ENCODE measurements at regions not wholly inside any gene's neighbourhood (a gene's known extent, or its start where the extent isn't known, plus 50 kb on each side); places are given as distances from the start of the nearest gene placed in this dataset.

GRCh38 chr2:212686285-212686895 lies 147.8 kb upstream of the ERBB4 start:
- peak; percentile 81 for DNase-seq

- no peak for DNase-seq
Observed at GRCh38 chr2:212683346-212684097, 144.9 kb upstream of the ERBB4 start.

- DNase-seq: no peak
Observed at GRCh38 chr2:212682937-212683336, 144.3 kb upstream of the ERBB4 start.

GRCh38 chr2:212677466-212677865 lies 138.9 kb upstream of the ERBB4 start:
- no peak for DNase-seq

DNA sequence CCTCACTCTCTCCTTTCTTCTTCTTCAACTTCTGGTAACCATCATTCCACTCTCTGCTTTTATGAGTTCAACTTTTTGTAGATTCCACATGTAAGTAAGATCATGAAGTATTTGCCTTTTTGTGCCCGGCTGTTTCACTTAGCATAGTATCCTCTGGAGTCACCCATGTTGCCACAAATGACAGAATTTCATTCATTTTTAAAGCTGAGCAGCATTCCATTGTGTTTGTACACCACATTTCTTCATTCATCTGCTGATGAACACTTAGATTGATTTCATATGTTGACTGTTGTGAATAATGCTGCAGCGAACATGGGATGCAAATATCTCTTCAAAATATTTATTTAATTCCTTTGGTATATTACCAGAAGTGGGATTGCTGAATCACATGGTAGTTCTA lies 133.6 kb upstream of the ERBB4 start:
- no peak for DNase-seq

GRCh38 chr2:212669761-212670160 lies 131.2 kb upstream of the ERBB4 start:
- no peak for DNase-seq

GRCh38 chr2:212667751-212668316 lies 129.2 kb upstream of the ERBB4 start:
- DNase-seq: no peak

- DNase-seq: no peak
Observed at GRCh38 chr2:212665948-212666347, 127.3 kb upstream of the ERBB4 start.

GRCh38 chr2:212659441-212659840 lies 120.8 kb upstream of the ERBB4 start:
- DNase-seq: no peak

DNA sequence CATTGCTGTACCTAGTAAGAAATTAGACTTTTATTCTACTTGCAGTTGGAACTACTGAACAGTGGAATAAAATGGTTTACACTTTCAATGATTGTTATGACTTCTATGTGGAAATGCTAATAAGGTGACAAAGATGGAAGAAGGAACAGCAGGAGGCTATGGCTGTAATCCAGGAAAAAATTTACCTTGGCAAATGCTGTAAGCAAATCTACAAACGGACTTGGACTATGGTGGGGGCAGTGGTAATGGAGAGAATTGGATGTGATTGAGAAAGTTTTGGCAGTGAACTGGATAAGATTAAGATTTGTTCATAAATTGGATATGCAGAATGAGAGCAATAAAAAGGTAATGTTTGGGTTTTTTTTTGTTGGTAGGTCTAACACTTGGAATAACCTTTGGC lies 111.0 kb upstream of the ERBB4 start:
- no peak for DNase-seq

DNA sequence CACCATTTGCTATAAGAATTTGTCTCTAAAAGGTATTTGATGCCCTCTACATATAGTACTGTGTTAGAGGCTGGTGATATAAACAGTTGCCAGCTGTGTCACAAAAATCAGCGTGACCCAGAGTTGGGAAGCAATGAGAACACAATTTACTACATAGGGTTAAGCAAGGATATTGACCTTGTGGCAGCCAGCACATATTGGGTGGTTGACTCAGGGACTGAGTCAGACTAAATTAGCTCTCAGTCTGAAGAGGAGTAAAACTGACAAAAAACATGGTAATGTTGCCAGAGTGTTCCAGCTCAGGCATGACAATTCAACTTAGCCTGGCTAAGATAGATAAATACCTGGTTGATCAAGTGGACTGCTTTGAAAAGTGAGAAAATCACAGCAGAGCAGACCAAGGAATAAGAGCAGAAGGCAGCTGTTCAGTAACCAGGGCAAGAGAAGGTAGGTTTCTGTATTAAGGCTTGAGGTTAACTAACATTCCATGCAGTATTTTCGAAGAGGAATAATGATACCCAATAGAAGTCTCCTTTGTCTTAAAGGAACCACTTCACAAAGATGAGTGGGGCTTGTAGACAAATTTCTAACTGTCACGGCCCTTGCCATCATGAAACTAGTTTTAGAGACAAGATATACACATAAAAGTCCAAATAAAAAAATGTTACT lies 108.2 kb upstream of the ERBB4 start:
- no peak for DNase-seq

DNA sequence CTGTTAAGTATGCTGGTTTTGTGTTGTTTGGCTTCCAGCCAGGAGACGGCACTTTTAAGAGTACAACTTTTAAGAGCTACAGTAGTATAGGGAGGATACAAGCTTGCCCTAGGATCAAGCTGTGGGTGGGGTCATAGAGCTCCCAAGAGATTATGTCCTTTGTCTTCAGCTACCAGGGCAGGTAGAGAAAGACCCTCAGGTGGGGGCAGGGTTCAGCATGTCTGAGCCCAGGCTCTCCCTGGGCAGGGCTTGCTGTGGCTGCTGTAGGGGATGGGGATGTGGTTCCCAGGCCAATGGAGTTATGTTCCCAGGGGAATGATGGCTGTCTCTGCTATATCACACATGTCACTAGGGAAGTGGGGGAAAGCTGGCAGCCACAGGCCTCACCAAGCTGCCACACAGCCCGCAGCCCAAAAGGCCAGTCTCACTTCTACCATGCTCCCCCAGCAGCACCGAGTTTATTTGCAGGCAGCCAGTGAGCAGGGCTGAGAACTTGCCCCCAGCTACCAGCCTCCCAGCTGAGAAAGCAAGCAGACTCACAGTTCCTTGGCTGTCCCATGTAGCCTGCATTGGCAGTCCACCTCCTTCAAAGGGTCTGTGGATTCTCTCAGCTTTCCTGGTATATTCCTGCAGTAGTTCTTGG lies 105.7 kb upstream of the ERBB4 start:
- DNase-seq: no peak

GRCh38 chr2:212640428-212640827 lies 101.8 kb upstream of the ERBB4 start:
- DNase-seq: no peak

DNA sequence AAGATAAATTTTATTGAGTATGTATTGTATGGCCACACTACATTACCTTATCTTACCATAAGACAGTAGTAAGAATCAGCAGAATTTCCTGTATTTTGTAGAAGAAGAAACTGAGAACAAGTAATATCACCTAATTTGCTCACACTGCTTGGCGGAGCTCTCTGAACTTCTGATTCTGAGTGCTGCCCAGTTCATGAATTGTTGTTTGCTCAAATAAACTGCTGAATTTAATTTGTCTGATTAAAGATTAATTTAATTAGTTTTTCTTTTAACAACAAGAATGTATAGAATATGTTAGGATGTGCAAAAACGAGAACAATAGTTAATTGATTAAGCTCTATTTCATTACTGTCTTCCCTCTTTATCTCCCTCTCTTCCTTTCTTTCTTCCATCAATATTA lies 100.1 kb upstream of the ERBB4 start:
- no peak for DNase-seq

DNA sequence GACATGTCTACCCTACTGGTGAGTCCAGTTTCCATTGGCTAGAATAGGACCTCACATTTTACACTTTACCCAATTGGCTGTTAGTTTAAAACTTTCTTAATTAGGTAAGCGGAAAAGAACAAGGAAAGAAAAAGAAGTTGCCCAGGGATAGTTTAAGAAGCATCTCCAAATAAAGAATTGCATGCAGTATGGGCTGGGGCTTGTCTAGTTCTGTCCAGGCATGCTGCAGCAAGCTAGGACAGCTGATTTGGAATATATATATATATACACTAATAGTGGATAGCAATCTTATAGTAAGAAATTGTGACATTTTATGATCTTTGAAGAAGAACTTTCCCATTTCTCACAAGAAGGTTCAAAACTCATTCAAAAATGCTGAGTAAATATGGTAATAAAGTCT lies 90.0 kb upstream of the ERBB4 start:
- DNase-seq: no peak

DNA sequence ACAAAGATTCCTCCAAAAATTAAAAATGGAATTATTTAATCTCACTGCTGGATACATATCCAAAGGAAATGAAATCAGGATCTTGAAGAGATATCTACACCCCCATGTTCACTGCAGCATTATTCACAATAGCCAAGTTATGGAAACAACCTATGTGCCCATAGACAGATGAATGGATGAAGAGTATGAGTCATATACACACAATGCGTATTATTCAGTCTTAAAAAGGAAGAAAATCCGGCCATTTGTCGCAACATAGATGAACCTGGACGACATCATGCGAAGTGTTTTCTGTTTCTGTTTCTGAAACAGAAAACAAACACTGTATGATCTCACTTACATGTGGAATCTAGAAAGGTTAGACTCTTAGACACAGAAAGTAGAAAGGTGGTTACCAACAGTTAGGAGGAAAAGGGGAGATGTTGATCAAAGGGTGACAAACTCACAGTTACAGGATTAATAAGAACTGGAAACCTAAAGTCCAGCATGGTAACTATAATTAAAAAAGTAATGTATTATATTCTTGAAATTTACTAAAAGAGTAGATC lies 87.8 kb upstream of the ERBB4 start:
- no peak for DNase-seq

DNA sequence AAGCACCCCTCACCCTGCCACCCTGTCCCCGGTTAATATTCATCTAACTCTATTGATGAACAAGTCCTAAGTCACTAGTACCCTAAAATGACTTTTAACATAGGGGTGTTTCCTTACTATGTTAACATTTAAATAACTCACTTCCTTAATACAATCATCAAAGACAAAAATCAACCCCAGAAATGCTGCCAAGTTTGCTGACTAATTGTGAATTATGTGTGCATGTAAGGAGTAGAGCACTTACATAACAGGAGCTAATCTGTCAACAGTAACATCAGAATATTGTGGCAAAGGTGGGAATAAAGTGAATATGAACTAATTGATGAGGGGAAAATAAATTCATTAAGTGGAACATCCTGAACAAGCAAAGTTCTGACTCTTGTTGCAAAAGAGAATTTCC lies 81.4 kb upstream of the ERBB4 start:
- no peak for DNase-seq

GRCh38 chr2:212618636-212619035 lies 80.0 kb upstream of the ERBB4 start:
- no peak for DNase-seq

DNA sequence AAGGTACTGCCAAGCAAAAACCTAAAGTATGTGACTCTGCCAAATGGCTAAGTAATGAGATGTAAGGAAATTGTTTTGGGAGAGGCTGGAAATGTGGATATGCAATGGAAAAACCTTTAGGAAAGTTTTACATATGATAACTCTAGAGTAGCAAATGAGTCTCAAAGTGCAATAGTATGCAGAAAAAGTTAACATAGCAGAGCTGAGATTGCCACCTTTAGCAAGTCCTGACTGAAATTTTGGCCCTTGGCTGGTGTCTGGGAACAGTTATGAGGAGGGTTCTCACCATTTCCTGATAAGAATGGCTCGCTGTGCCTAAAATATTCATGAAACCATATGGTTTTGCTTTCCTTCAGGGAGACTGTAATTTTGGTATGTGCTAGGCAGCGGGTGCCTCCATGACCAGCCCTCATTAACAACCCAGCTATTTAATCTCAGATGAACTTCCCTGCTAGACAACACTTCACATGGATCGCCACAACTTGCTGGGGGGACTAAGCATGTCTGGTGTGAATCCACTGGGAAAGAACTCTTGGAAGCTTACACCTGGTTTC lies 72.3 kb upstream of the ERBB4 start:
- no peak for DNase-seq

DNA sequence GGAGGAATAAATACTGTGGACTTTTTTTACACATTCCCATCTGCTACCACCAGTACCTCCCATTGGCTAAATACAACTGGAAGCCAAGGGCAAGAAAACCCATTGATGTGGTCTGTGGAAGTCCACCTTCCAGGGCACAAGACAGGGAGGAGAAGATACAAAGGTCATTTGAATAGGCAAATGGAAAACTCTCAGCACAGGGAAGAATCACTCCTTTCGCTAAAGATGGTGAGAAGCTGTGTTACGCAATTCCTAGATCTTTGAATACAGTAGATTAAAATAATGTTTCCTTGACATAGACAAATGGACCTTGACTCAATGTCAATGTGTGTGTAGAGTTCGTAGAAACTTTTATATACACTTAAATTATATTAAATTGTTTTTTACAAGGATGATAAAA lies 70.9 kb upstream of the ERBB4 start:
- DNase-seq: no peak

- DNase-seq: no peak
Observed at GRCh38 chr2:212607080-212607479, 68.5 kb upstream of the ERBB4 start.

DNA sequence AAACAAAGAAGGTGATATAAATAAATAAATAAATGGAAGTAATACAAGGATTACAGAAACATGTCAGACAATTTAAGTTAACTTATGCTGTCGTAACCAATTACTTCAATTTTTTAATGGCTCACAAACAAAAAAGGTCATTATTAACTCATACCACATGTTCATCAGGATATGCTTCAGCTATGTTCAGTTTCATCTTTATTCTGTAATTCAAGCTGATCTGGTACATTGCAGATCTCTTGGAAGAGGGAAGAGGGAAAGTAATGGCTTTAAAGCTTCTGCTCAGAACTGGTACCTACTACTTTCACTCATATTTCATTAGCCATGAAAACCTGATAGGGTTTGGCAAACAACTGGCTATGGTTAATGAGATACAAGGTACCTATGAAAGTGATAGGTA lies 67.6 kb upstream of the ERBB4 start:
- no peak for DNase-seq

- no peak for DNase-seq
Observed at GRCh38 chr2:212596688-212597087, 58.1 kb upstream of the ERBB4 start.

All from activated effector memory CD4-positive, alpha-beta T cell treated with anti-CD3 and anti-CD28 coated beads, Interleukin-2, amount 50 U/mL, for 16 hours (primary cell).